Endothelial cell of umbilical vein (primary cell): ENCODE measurements at regions not wholly inside any gene's neighbourhood (a gene's known extent, or its start where the extent isn't known, plus 50 kb on each side); places are given as distances from the start of the nearest gene placed in this dataset.

ENCODE experiments used
- BruUV-seq: library from RNA; stranded (reverse); fragments of 400-500 nt; replicated peaks from 2 replicates; lab custom pipeline; 2021; lab: Mats Ljungman, UMichigan
- CTCF ChIA-PET: fragments of 300-600, 350-600 bp; sonication (Branson Sonifier 250); formaldehyde crosslinking; loops from one replicate; lab custom pipeline; 2021; ENCODE audit warnings: antibody characterized with exemption, inconsistent platforms; lab: Charles Lee
- POLR2A ChIA-PET: fragments of 300-600, 350-600 bp; sonication (Branson Sonifier 250); formaldehyde crosslinking; loops from one replicate; lab custom pipeline; 2021; ENCODE audit warnings: antibody characterized with exemption, inconsistent platforms; lab: Charles Lee
- DNase-seq: peaks from one replicate; pipeline ENCODE4 v3.0.0-alpha.2; 2011; ENCODE audit warnings: low read depth, low spot score
- FAIRE-seq: peaks from 2 replicates; lab custom pipeline; 2011; peaks lifted over from hg19 to GRCh38; lab: Jason Lieb, UNC
- H2AFZ ChIP-seq: 2 replicates; pipeline ENCODE4 v1.6.0; 2012; ENCODE audit warnings: low read depth, low read length, control low read depth, inconsistent platforms
- H3K27ac ChIP-seq: 2 replicates; pipeline ENCODE4 v1.5.1; 2011; ENCODE audit warnings: low read depth, mild to moderate bottlenecking, control low read depth, low read length, moderate library complexity; ENCODE audit not compliant: insufficient read depth
- H3K27me3 ChIP-seq, 2 experiments: 2 replicates each; pipeline versions ENCODE4 v1.6.0 to v1.6.1; 2011; ENCODE audit warnings: low read length in 2 of 2, mixed read lengths in 1 of 2; ENCODE audit not compliant: control insufficient read depth in 2 of 2, insufficient read depth in 2 of 2
- H3K36me3 ChIP-seq, 2 experiments: 2 replicates in 1 of 2; 3 replicates in 1 of 2; pipeline ENCODE4 v1.5.1; 2011; ENCODE audit warnings: low read length in 2 of 2, mild to moderate bottlenecking in 1 of 2, moderate library complexity in 1 of 2; ENCODE audit not compliant: control insufficient read depth in 2 of 2, insufficient read depth in 2 of 2; ENCODE audit errors: extremely low read depth in 1 of 2
- H3K4me1 ChIP-seq: 3 replicates; pipeline ENCODE4 v1.5.1; 2011; ENCODE audit warnings: mild to moderate bottlenecking, low read length; ENCODE audit not compliant: control insufficient read depth, insufficient read depth; ENCODE audit errors: extremely low read depth
- H3K4me2 ChIP-seq: 2 replicates; pipeline ENCODE4 v1.6.1; 2011; ENCODE audit warnings: low read length, control low read depth, mixed read lengths; ENCODE audit not compliant: insufficient read depth
- H3K4me3 ChIP-seq, 3 experiments: fragments of 200-600 bp in 1 of 3; sonication (generic), shearing (Covaris generic) in 1 of 3; replicated peaks in 1 of 3; 2 replicates each; pipeline ENCODE4 v1.5.1; 2011 to 2016; ENCODE audit warnings: control low read depth in 3 of 3, low read length in 3 of 3, mild to moderate bottlenecking in 2 of 3, inconsistent platforms in 1 of 3, low read depth in 1 of 3, moderate library complexity in 1 of 3; ENCODE audit not compliant: insufficient read depth in 1 of 3
- H3K79me2 ChIP-seq: 2 replicates; pipeline ENCODE4 v1.6.0; 2012; ENCODE audit warnings: low read length, inconsistent platforms; ENCODE audit not compliant: control insufficient read depth, insufficient read depth
- H3K9ac ChIP-seq: replicated peaks from 2 replicates; pipeline ENCODE3; 2011; ENCODE audit warnings: low read length, control low read depth; ENCODE audit not compliant: insufficient read depth; ENCODE audit errors: extremely low read depth
- H3K9me1 ChIP-seq: replicated peaks from 3 replicates; pipeline ENCODE4 v1.6.0; 2011; ENCODE audit warnings: mild to moderate bottlenecking, low read length; ENCODE audit not compliant: control insufficient read depth, insufficient read depth; ENCODE audit errors: extremely low read depth
- H3K9me3 ChIP-seq: replicated peaks from 2 replicates; pipeline ENCODE4 v1.5.1; 2012; ENCODE audit warnings: low read length, inconsistent platforms; ENCODE audit not compliant: control insufficient read depth, insufficient read depth
- H4K20me1 ChIP-seq: replicated peaks from 2 replicates; pipeline ENCODE3; 2011; ENCODE audit warnings: mild to moderate bottlenecking, low read length; ENCODE audit not compliant: control insufficient read depth, insufficient read depth; ENCODE audit errors: extremely low read depth
- CTCF ChIP-seq, 2 donors: IDR thresholded peaks; 1 replicate in 1 of 2; 2 replicates in 1 of 2; pipeline ENCODE4 v1.5.1; 2011; ENCODE audit warnings: low read length in 2 of 2, mild to moderate bottlenecking in 2 of 2, moderate library complexity in 2 of 2, control low read depth in 1 of 2, inconsistent platforms in 1 of 2, low read depth in 1 of 2; ENCODE audit not compliant: insufficient read depth in 1 of 2; ENCODE audit errors: extremely low read depth in 1 of 2
- EZH2 ChIP-seq: IDR thresholded peaks from 2 replicates; pipeline ENCODE4 v1.6.1; 2012; ENCODE audit warnings: borderline replicate concordance, low read depth, mild to moderate bottlenecking, moderate library complexity, low read length, inconsistent platforms; ENCODE audit not compliant: severe bottlenecking
- FOS ChIP-seq: IDR thresholded peaks from 2 replicates; pipeline ENCODE4 v1.6.1; 2011; ENCODE audit warnings: mild to moderate bottlenecking, low read length, moderate library complexity, borderline replicate concordance; ENCODE audit not compliant: insufficient read depth
- GATA2 ChIP-seq: IDR thresholded peaks from 2 replicates; pipeline ENCODE4 v1.7.0; 2011; ENCODE audit warnings: low read depth, mild to moderate bottlenecking, moderate library complexity, mixed read lengths, low read length; ENCODE audit not compliant: insufficient read length, insufficient read depth
- JUN ChIP-seq: IDR thresholded peaks from 2 replicates; pipeline ENCODE4 v1.6.1; 2011; ENCODE audit warnings: borderline replicate concordance, low read depth; ENCODE audit not compliant: insufficient read length, insufficient read depth
- MAX ChIP-seq: IDR thresholded peaks from 2 replicates; pipeline ENCODE4 v1.6.1; 2011; ENCODE audit not compliant: insufficient read depth, insufficient read length
- MYC ChIP-seq: IDR thresholded peaks from one replicate; pipeline ENCODE4 v1.6.1; 2011; ENCODE audit warnings: mild to moderate bottlenecking, low read depth, low read length
- POLR2A ChIP-seq: IDR thresholded peaks from 2 replicates; pipeline ENCODE4 v1.6.1; 2012; ENCODE audit warnings: low read depth, mild to moderate bottlenecking, control low read depth, low read length
- POLR2AphosphoS5 ChIP-seq: IDR thresholded peaks from 2 replicates; pipeline ENCODE4 v1.6.1; 2012; ENCODE audit warnings: low read depth, mild to moderate bottlenecking, control low read depth, low read length, moderate library complexity; ENCODE audit not compliant: insufficient read depth
- dilution Hi-C: fragments of 300-500 bp; cut with MboI; formaldehyde crosslinking; loops from one replicate; pipeline ENCODE4 v1.15.0; 2019; ENCODE audit warnings: low sequenced_read_pairs; ENCODE audit not compliant: extremely low pct_ligation_motif_present
- intact Hi-C: fragments of 100-400 bp; cut with micrococcal nuclease; formaldehyde crosslinking; loops from one replicate; pipeline ENCODE4 v1.10.0; 2022

DNA sequence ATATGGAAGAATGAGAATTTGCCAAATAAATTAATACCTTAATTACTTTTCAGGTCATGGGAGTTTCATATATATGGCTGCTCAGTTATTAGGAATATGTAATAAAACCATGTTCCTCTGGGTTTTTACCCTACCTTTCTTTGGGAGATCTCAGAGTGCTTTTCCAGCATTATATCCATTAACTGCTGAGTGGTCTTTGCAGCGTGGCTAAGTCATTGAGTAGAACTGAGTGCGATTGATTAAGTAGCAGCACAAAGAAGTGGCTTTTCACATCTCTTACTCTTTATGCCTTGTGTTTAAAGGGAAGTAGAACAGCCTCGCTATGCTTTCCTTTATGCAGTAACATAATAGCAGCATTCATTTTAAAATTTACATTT lies 340.1 kb downstream of the SNAPC1 start:
- POLR2A ChIA-PET = no interaction called here
- no TSS peak for BruUV-seq
- no peak for FAIRE-seq

More for the DNA sequence above, 340.1 kb downstream of the SNAPC1 start:
- intact Hi-C loops (no loop called here), dilution Hi-C loops (no loop called here)
- peaks cover 10 to 15% of the 10 kb centered on the region in 2 experiments for H3K27me3 ChIP-seq
- no peaks in the 10 kb centered on the region for H3K9me1 ChIP-seq
- H3K4me2 ChIP-seq = no peak overlapping the region
- H3K4me1 ChIP-seq = peaks cover 5% of the 10 kb centered on the region
- H4K20me1 ChIP-seq = no peaks in the 10 kb centered on the region
- no peak overlapping the region for H3K9ac ChIP-seq
- DNase-seq = no peak
- H3K36me3 ChIP-seq = no peaks in the 10 kb centered on the region
- CTCF ChIA-PET = no interaction called here
- no peaks in the 10 kb centered on the region for H3K9me3 ChIP-seq
- no peak overlapping the region for H3K27ac ChIP-seq
- TF ChIP-seq MYC (no peak), POLR2AphosphoS5 (no peak), JUN (no peak), CTCF (IDR thresholded peaks at IDR 0.05; ENCODE audit: extremely low read depth in 1 of 2, insufficient read depth in 1 of 2, low read depth in 1 of 2, low read length in 2 of 2) (no peak), POLR2A (no peak), GATA2 (no peak), MAX (no peak), FOS (no peak), EZH2 (no peak)
- H3K79me2 ChIP-seq = no peaks in the 10 kb centered on the region
- no peak overlapping the region for H2AFZ ChIP-seq
- no peak overlapping the region for H3K4me3 ChIP-seq
